G401.6 (cell line): ENCODE measurements at regions not wholly inside any gene's neighbourhood (a gene's known extent, or its start where the extent isn't known, plus 50 kb on each side); places are given as distances from the start of the nearest gene placed in this dataset.

ENCODE experiments used
- FAIRE-seq: peaks from 2 replicates; lab custom pipeline; 2012; peaks lifted over from hg19 to GRCh38; lab: Jason Lieb, UNC

GRCh38 chr20:39206899-39207564 lies 244.9 kb downstream of the DHX35 start:
- FAIRE-seq: no peak

DNA sequence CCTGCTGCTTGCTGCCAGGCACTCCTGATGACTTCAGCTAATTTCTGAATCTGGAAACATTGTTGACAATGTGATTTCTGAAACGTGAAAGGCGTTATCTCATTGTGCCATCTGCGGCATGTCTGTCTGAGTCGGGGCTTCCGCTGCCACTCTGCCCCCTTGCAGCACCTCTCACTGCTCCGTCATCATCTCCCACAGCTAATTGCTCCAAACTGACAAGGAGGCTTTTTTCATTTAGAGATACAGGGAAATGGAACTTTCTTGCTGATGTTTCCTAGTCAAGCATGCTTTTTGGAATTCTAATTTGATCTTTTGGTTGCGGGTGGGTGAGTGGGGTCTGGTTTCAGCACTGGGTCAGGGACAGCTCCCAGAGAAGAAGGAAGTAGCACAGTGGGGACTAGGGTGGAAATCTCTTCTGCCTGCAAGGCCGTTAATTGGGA lies 233.5 kb downstream of the DHX35 start:
- no peak for FAIRE-seq

DNA sequence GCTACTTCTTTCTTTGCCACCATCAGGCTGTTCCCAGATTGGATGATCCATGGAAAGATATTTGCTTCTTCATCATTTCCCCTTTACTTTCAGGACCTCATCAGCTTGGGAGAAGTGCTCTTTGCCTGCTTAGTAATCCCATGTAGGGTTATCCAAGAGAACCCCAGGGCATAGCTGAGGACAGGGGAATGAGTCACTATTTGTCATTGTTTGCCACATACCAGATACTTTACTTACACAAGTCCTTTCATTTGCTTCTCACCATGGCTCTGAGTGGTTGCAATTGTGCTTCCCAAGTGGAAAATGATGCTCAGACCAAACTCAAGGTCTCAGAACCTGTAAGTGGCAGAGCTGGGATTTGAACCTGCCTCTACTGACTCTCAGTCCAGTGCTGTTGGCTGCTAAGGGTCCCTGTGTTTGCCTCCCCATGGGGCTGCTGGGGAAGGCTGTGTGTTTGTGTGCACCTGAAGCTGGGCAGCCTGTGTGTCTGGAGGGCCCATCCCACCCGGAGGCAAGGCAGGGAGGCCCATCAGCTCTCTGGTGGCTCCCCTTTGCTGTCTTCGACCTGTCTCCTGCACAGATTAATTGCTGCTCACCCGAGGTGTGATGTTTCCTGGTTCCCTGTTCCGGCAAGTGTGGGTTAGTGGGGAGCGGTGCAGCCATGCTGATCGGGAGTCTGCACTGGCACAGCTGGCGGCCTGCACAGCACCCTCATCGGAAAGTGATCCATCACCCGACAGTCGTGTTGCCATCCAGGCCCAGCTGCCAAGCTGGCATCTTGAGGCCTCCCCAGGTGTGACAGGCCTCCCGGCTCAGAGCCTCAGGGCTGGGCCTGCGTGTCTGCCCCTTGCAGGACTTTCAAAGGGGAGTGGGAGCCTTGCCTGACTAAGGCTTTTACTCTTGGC lies 228.8 kb downstream of the DHX35 start:
- FAIRE-seq: no peak

DNA sequence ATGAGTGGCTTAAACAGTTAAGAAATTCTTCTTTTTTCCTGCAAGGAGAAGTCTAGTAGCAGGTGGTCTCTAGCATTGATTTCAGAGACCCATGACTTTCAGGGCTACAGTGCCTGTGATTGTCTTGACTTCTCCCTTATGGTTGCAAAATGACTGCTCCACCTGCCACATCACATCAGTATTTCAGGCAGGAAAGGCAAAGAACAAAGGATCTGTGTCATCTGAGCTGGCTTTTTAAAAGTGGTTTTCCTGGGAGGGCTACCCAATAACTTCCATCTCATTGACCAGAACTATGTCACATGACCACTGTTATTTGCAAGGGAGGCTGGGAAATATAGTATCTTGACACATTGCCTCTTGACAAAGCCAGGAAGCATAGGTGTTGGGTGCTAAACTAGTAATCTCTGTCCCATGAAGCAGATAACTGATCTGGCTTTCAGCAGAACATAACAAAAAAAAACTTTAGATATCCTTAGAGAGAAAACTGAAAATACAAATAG lies 226.2 kb downstream of the DHX35 start:
- FAIRE-seq: no peak

- no peak for FAIRE-seq
Observed at GRCh38 chr20:39181490-39181889, 219.3 kb downstream of the DHX35 start.

- FAIRE-seq: no peak
Observed at GRCh38 chr20:39176457-39176856, 214.3 kb downstream of the DHX35 start.

- no peak for FAIRE-seq
Observed at GRCh38 chr20:39170896-39171463, 208.8 kb downstream of the DHX35 start.

DNA sequence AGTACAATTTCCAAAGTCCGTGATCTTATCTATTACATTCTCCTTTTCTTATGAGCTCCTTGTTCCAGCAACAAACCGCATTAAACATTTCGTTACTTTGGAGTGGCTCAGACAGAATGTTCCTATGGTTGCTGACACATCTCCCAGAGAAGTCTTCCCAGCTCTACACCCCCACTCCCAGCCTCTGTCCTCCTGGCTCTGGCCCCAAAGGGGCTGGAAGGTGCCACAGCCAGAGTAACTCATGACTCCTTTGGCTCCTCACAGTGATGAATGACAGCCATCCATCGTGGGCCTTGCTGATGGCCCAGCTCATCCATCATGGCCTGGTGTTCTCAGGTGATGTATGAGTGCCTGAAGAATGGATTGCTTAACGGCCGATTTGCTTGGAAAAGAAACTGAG lies 203.0 kb downstream of the DHX35 start:
- no peak for FAIRE-seq

- FAIRE-seq: no peak
Observed at GRCh38 chr20:39164642-39165041, 202.5 kb downstream of the DHX35 start.

DNA sequence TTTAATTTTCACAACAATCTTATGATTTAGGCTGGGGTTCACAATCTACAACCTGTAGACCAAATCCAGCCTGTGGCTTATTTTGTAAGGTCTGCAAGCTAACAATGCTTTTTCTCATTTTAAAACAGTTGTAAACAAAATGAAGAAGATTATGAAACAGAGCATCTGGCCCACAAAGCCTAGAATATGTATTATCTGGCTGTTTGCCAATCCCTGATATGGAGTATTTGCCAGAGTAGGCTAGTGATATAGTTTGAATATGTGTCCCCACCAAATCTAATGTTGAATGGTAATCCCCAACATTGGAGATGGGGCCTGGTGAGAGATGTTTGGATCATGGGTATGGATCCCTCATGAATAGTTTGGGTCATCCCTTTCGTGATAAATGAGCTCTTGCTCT lies 201.8 kb downstream of the DHX35 start:
- no peak for FAIRE-seq

GRCh38 chr20:39161900-39162299 lies 199.8 kb downstream of the DHX35 start:
- FAIRE-seq: no peak

DNA sequence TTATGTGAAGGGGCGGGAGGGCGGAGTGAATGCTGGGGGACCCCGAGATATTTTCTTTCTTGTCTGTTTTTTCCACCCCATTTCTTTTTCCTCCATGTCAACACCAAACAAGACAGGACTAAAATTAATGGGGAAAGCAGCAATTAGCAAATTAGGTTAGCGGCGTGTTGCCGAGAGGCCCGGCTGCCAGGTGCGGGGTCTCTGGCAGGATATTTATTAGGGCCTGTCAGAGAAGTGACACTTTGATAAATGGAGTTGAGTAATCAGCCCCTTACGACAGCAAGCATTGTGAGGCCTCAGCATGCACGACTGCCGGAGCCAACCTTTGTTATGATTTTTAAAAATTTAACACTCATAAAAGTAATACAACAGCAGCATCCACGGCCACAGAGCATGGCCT lies 193.8 kb downstream of the DHX35 start:
- FAIRE-seq: no peak

DNA sequence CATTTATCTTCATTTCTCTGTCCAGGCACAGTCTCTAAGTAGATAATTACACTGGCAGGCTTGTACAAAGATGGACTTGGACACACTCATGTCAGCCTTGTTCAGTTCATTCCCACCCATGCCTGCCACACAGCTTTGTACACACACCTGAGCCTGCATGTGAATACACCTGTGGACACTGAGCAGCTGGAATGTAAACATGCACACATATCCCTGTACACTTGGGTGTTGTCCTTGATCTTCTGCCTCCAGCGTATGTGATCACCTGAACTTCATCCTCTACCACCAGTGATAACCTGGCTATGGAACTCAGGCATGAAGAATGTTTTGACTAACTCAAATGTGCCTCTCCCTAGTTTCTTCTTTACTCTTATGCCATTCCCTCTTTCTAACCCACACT lies 190.6 kb downstream of the DHX35 start:
- FAIRE-seq: no peak

DNA sequence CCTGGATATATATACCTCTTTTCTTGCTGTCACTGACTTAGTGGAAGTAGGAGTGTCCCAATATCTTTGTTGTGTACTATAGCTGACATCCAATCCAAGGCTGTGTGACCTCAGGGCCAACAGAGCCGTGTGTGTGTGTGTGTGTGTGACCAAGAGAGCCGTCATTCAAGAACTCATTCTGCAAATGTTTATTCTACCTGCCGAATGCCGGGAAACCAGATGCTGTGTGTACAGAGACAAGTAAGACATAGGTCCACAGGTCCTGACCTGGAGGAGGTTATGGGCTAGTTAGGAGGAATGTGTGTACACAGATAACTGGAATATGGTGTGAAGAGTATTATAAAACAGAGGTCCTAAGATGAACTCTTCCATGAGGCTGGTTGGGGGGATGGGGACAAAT lies 190.0 kb downstream of the DHX35 start:
- FAIRE-seq: no peak

DNA sequence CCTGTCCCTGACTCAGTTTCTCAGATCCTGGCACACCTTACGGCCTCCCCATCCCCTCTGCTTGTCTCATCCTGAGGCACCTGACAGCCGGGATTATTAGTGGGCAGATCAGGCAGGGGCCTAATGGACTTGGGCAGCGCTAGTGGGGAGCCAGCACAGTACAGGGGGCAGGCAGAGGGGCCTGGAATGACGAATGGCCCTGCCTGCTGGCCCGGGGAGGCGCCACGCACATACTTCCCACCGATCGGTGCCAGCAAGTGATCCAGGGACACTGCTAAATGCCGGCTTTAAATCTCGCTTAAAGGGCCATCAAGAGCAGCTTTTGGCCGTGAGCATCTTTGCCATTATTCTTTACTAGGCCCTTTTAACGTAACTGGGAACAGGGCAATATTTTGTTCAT lies 188.4 kb downstream of the DHX35 start:
- FAIRE-seq: no peak

GRCh38 chr20:39146394-39146793 lies 184.2 kb downstream of the DHX35 start:
- no peak for FAIRE-seq

GRCh38 chr20:39145921-39146320 lies 183.8 kb downstream of the DHX35 start:
- FAIRE-seq: no peak

- no peak for FAIRE-seq
Observed at GRCh38 chr20:39144757-39145156, 182.6 kb downstream of the DHX35 start.

- FAIRE-seq: no peak
Observed at GRCh38 chr20:39142407-39143096, 180.4 kb downstream of the DHX35 start.

GRCh38 chr20:39137299-39137698 lies 175.2 kb downstream of the DHX35 start:
- no peak for FAIRE-seq

GRCh38 chr20:39136798-39137197 lies 174.7 kb downstream of the DHX35 start:
- FAIRE-seq: no peak

DNA sequence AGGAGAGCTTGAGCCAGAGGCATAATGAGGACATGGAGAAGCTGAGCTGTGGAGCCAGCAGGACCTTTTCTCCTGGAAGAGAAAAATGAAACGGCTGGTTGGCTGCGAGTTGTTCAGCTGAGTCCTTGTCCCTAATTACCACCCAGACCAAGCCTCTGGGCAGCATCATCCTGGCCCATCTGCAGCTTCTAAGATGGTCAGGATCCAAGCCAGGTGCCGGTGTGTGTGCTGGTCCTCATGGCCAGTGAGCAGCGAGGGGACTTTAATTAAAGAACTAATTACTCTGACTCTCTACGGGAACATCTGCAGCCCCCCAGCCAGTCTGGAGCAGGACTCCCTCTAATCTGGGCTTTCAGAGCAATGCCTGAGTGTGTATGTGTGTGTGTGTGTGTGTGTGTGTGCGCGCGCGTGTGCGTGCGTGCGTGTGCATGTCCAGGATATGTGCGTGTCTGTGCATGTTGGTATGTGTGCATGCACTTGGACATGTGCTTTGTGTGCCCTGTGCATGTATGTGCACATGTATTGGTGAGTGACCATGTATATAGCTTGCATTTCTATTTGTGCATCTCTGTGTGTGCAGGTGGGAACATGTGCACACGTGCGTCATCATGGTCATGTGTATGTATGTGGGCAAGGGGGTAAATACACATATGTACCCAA lies 173.9 kb downstream of the DHX35 start:
- FAIRE-seq: no peak
